Gastroesophageal sphincter (tissue), 3 donors: ENCODE measurements at regions not wholly inside any gene's neighbourhood (a gene's known extent, or its start where the extent isn't known, plus 50 kb on each side); places are given as distances from the start of the nearest gene placed in this dataset.

ENCODE experiments used
- CTCF ChIP-seq, 4 experiments: fragments of 200-600 bp in 2 of 4; fragments of 450-650 bp in 2 of 4; sonication (generic) in 1 of 4; IDR thresholded peaks; one replicate each; pipeline ENCODE4 v1.5.1; 2017 to 2019; ENCODE audit warnings: antibody characterized with exemption in 4 of 4, mild to moderate bottlenecking in 2 of 4, moderate library complexity in 2 of 4
- EP300 ChIP-seq: sonication (generic); formaldehyde crosslinking; IDR thresholded peaks from one replicate; pipeline ENCODE4 v1.6.1; 2017; ENCODE audit warnings: antibody characterized with exemption, mild to moderate bottlenecking
- POLR2A ChIP-seq, 2 donors: fragments of 450-650 bp; IDR thresholded peaks; one replicate each; pipeline ENCODE4 v1.6.1; 2017; ENCODE audit warnings: antibody characterized with exemption in 2 of 2, mild to moderate bottlenecking in 2 of 2, moderate library complexity in 1 of 2

- TF ChIP-seq POLR2A (IDR thresholded peaks at IDR 0.05) (no peak), CTCF (IDR thresholded peaks at IDR 0.05) (no peak), EP300 (no peak)
Observed at GRCh38 chr3:106115557-106115956, 246.7 kb upstream of the CBLB start.
